H1 (cell line): ENCODE measurements at regions not wholly inside any gene's neighbourhood (a gene's known extent, or its start where the extent isn't known, plus 50 kb on each side); places are given as distances from the start of the nearest gene placed in this dataset.

Source experiments
- BRCA1 ChIP-seq: IDR thresholded peaks from 2 replicates; pipeline ENCODE4 v1.6.1; 2012; ENCODE audit warnings: low read depth, low read length, improper control_type of control experiment
- CEBPB ChIP-seq: IDR thresholded peaks from 2 replicates; pipeline ENCODE4 v1.6.1; 2012; ENCODE audit warnings: low read depth, low read length
- EP300 ChIP-seq, 2 experiments: IDR thresholded peaks; 1 replicate in 1 of 2; 2 replicates in 1 of 2; pipeline ENCODE4 v1.6.1; 2011 to 2012; ENCODE audit warnings: low read depth in 2 of 2, low read length in 2 of 2, mild to moderate bottlenecking in 2 of 2, borderline replicate concordance in 1 of 2, inconsistent platforms in 1 of 2, moderate library complexity in 1 of 2
- EZH2 ChIP-seq: fragments of 200-600 bp; sonication (generic); IDR thresholded peaks from 2 replicates; pipeline ENCODE4 v1.7.1; 2012; ENCODE audit warnings: low read depth, mild to moderate bottlenecking, moderate library complexity, low read length, inconsistent platforms; ENCODE audit not compliant: severe bottlenecking
- POLR2A ChIP-seq, 2 experiments: IDR thresholded peaks; 1 replicate in 1 of 2; 2 replicates in 1 of 2; pipeline ENCODE4 v1.6.1; 2011; ENCODE audit warnings: low read depth in 2 of 2, low read length in 2 of 2, mild to moderate bottlenecking in 2 of 2; ENCODE audit errors: control extremely low read depth in 1 of 2
- RAD21 ChIP-seq, 2 experiments: IDR thresholded peaks in 1 of 2; conservative IDR thresholded peaks in 1 of 2; 2 replicates each; pipeline ENCODE4 v1.6.1; 2011; ENCODE audit warnings: low read depth in 2 of 2, low read length in 2 of 2, improper control_type of control experiment in 1 of 2, inconsistent platforms in 1 of 2, mild to moderate bottlenecking in 1 of 2, moderate library complexity in 1 of 2
- RFX5 ChIP-seq: IDR thresholded peaks from 2 replicates; pipeline ENCODE4 v1.6.1; 2011; ENCODE audit warnings: low read depth, low read length, improper control_type of control experiment, borderline replicate concordance
- RXRA ChIP-seq: IDR thresholded peaks from 2 replicates; pipeline ENCODE4 v1.6.1; 2011; ENCODE audit warnings: low read depth, mild to moderate bottlenecking, low read length, moderate library complexity; ENCODE audit not compliant: insufficient read depth
- TAF1 ChIP-seq: IDR thresholded peaks from 2 replicates; pipeline ENCODE4 v1.6.1; 2011; ENCODE audit warnings: mild to moderate bottlenecking, low read depth, low read length
- TCF12 ChIP-seq: IDR thresholded peaks from 2 replicates; pipeline ENCODE4 v1.6.1; 2011; ENCODE audit warnings: low read depth, mild to moderate bottlenecking, low read length
- TF ChIP-seq, protein P1 (sequence below), 3 experiments: IDR thresholded peaks; 1 replicate in 2 of 3; 2 replicates in 1 of 3; pipeline versions ENCODE4 v1.5.1 to v1.6.1; 2011; ENCODE audit warnings: low read length in 3 of 3, mild to moderate bottlenecking in 3 of 3, inconsistent platforms in 2 of 3, low read depth in 1 of 3, moderate library complexity in 1 of 3; ENCODE audit not compliant: insufficient read depth in 1 of 3; ENCODE audit errors: control extremely low read depth in 1 of 3
- TF ChIP-seq, protein P2 (sequence below): IDR thresholded peaks from 2 replicates; pipeline ENCODE4 v1.6.1; 2011; ENCODE audit warnings: low read length, improper control_type of control experiment
- TF ChIP-seq, protein P3 (sequence below): IDR thresholded peaks from 2 replicates; pipeline ENCODE4 v1.6.1; 2011; ENCODE audit warnings: low read depth, mild to moderate bottlenecking, low read length; ENCODE audit not compliant: insufficient read depth

GRCh38 chr9:105024529-105024928 lies 96.6 kb upstream of the ABCA1 start:
- TF ChIP-seq POLR2A (IDR thresholded peaks at IDR 0.05; ENCODE audit: control extremely low read depth in 1 of 2, low read depth in 2 of 2, low read length in 2 of 2) (no peak), CEBPB (no peak), EP300 (IDR thresholded peaks at IDR 0.05; ENCODE audit: borderline replicate concordance in 1 of 2, low read depth in 2 of 2, low read length in 2 of 2) (no peak), TCF12 (no peak), RFX5 (no peak), EZH2 (no peak), RXRA (no peak), BRCA1 (no peak), RAD21 (IDR thresholded peaks at IDR 0.05 in 1 of 2, conservative IDR thresholded peaks at IDR 0.05 in 1 of 2; ENCODE audit: low read depth in 2 of 2, low read length in 2 of 2) (no peak), TAF1 (no peak)
- TF ChIP-seq, protein P1, sequence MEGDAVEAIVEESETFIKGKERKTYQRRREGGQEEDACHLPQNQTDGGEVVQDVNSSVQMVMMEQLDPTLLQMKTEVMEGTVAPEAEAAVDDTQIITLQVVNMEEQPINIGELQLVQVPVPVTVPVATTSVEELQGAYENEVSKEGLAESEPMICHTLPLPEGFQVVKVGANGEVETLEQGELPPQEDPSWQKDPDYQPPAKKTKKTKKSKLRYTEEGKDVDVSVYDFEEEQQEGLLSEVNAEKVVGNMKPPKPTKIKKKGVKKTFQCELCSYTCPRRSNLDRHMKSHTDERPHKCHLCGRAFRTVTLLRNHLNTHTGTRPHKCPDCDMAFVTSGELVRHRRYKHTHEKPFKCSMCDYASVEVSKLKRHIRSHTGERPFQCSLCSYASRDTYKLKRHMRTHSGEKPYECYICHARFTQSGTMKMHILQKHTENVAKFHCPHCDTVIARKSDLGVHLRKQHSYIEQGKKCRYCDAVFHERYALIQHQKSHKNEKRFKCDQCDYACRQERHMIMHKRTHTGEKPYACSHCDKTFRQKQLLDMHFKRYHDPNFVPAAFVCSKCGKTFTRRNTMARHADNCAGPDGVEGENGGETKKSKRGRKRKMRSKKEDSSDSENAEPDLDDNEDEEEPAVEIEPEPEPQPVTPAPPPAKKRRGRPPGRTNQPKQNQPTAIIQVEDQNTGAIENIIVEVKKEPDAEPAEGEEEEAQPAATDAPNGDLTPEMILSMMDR (IDR thresholded peaks at IDR 0.05; ENCODE audit: control extremely low read depth in 1 of 3, insufficient read depth in 1 of 3, low read depth in 1 of 3, low read length in 3 of 3) = no peak
- TF ChIP-seq, protein P2, sequence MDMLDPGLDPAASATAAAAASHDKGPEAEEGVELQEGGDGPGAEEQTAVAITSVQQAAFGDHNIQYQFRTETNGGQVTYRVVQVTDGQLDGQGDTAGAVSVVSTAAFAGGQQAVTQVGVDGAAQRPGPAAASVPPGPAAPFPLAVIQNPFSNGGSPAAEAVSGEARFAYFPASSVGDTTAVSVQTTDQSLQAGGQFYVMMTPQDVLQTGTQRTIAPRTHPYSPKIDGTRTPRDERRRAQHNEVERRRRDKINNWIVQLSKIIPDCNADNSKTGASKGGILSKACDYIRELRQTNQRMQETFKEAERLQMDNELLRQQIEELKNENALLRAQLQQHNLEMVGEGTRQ = no peak
- TF ChIP-seq, protein P3, sequence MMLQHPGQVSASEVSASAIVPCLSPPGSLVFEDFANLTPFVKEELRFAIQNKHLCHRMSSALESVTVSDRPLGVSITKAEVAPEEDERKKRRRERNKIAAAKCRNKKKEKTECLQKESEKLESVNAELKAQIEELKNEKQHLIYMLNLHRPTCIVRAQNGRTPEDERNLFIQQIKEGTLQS = no peak
